GM12878 (cell line): ENCODE measurements at regions not wholly inside any gene's neighbourhood (a gene's known extent, or its start where the extent isn't known, plus 50 kb on each side); places are given as distances from the start of the nearest gene placed in this dataset.

ENCODE experiments used
- ATAC-seq: fragments of 200-7000 bp; cut with Tn5 transposase; 3 replicates; pipeline ENCODE4 v1.9.1; 2020; ENCODE audit warnings: mild to moderate bottlenecking, moderate library complexity
- BruUV-seq: library from RNA; stranded (reverse); fragments of 400-500 nt; replicated peaks from 2 replicates; lab custom pipeline; 2021; lab: Mats Ljungman, UMichigan
- CTCF ChIA-PET: fragments of 300-600 bp; sonication (Branson Sonifier 250); formaldehyde crosslinking; extraction: SDS; loops from one replicate; lab custom pipeline; 2021; ENCODE audit warnings: inconsistent platforms; lab: Yijun Ruan, JAX
- POLR2A ChIA-PET: fragments of 350-600 bp; formaldehyde crosslinking; extraction: SDS; loops from one replicate; lab custom pipeline; 2021; ENCODE audit warnings: inconsistent platforms; lab: Charles Lee
- RAD21 ChIA-PET: fragments of 300-600 bp; sonication (Branson Sonifier 250); formaldehyde crosslinking; loops from one replicate; lab custom pipeline; 2023; ENCODE audit warnings: antibody characterized with exemption; ENCODE audit not compliant: unreplicated experiment; lab: Charles Lee
- SMC1A ChIA-PET: fragments of 300-600 bp; sonication (Branson Sonifier 250); formaldehyde crosslinking; loops from one replicate; lab custom pipeline; 2023; ENCODE audit not compliant: unreplicated experiment, uncharacterized antibody; lab: Charles Lee
- DNase-seq: peaks from one replicate; pipeline ENCODE4 v3.0.0-alpha.2; 2011; ENCODE audit warnings: low read depth, low spot score
- FAIRE-seq: peaks from 3 replicates; lab custom pipeline; 2011; peaks lifted over from hg19 to GRCh38; lab: Jason Lieb, UNC
- H2AFZ ChIP-seq: 2 replicates; pipeline ENCODE4 v1.6.0; 2011; ENCODE audit warnings: low read depth, low read length, control low read depth; ENCODE audit not compliant: control insufficient read depth
- H3K27ac ChIP-seq: 2 replicates; pipeline ENCODE4 v1.5.1; 2011; ENCODE audit warnings: control low read depth; ENCODE audit not compliant: control insufficient read depth, insufficient read depth
- H3K27me3 ChIP-seq, 2 experiments: replicated peaks in 1 of 2; 2 replicates each; pipeline versions ENCODE4 v1.6.0 to v1.6.1; 2011; ENCODE audit warnings: low read length in 1 of 2; ENCODE audit not compliant: control insufficient read depth in 2 of 2, insufficient read depth in 2 of 2
- H3K36me3 ChIP-seq, 2 experiments: 2 replicates each; pipeline ENCODE4 v1.5.1; 2011; ENCODE audit warnings: low read length in 1 of 2; ENCODE audit not compliant: control insufficient read depth in 2 of 2, insufficient read depth in 2 of 2
- H3K4me1 ChIP-seq: 2 replicates; pipeline ENCODE4 v1.6.1; 2011; ENCODE audit warnings: mild to moderate bottlenecking, low read length, moderate library complexity, mixed read lengths; ENCODE audit not compliant: control insufficient read depth, insufficient read depth
- H3K4me2 ChIP-seq: 2 replicates; pipeline ENCODE4 v1.6.0; 2011; ENCODE audit warnings: control low read depth; ENCODE audit not compliant: control insufficient read depth, insufficient read depth
- H3K4me3 ChIP-seq: fragments of 200-600 bp; sonication (generic); 2 replicates; pipeline ENCODE4 v1.5.1; 2016
- H3K79me2 ChIP-seq: 2 replicates; pipeline ENCODE4 v1.6.0; 2011; ENCODE audit warnings: low read length; ENCODE audit not compliant: control insufficient read depth, insufficient read depth
- H3K9ac ChIP-seq: 2 replicates; pipeline ENCODE4 v1.8.0; 2011; ENCODE audit warnings: low read length, control low read depth, mixed read lengths; ENCODE audit not compliant: control insufficient read depth, insufficient read depth
- H3K9me3 ChIP-seq: replicated peaks from 3 replicates; pipeline ENCODE4 v1.5.1; 2011; ENCODE audit warnings: mild to moderate bottlenecking, low read length; ENCODE audit not compliant: control insufficient read depth, insufficient read depth
- H4K20me1 ChIP-seq: 2 replicates; pipeline ENCODE4 v1.6.0; 2011; ENCODE audit not compliant: control insufficient read depth, insufficient read depth
- ATF2 ChIP-seq: IDR thresholded peaks from 2 replicates; pipeline ENCODE4 v1.6.1; 2012; ENCODE audit warnings: low read length, inconsistent platforms
- ATF7 ChIP-seq: fragments of 450-650 bp; IDR thresholded peaks from 2 replicates; pipeline ENCODE4 v1.6.1; 2016; ENCODE audit warnings: low read depth, mild to moderate bottlenecking
- BCL3 ChIP-seq: IDR thresholded peaks from 2 replicates; pipeline ENCODE4 v1.6.1; 2011; ENCODE audit warnings: borderline replicate concordance, low read depth, mild to moderate bottlenecking, moderate library complexity, low read length; ENCODE audit not compliant: insufficient read depth, poor library complexity, severe bottlenecking
- LARP7 ChIP-seq: fragments of 450-650 bp; IDR thresholded peaks from 2 replicates; pipeline ENCODE4 v1.6.1; 2017; ENCODE audit warnings: mild to moderate bottlenecking
- MTA3 ChIP-seq: IDR thresholded peaks from 2 replicates; pipeline ENCODE4 v1.6.1; 2012; ENCODE audit warnings: low read length, inconsistent platforms, borderline replicate concordance
- PRDM15 ChIP-seq: fragments of 450-650 bp; formaldehyde crosslinking; IDR thresholded peaks from 2 replicates; pipeline ENCODE4 v1.4.0; 2020; ENCODE audit warnings: mild to moderate bottlenecking, moderate library complexity
- RELA ChIP-seq: fragments of 450-650 bp; IDR thresholded peaks from 2 replicates; pipeline ENCODE4 v1.8.0; 2014; ENCODE audit warnings: borderline replicate concordance; ENCODE audit not compliant: partially characterized antibody
- SKIL ChIP-seq: fragments of 450-650 bp; IDR thresholded peaks from 2 replicates; pipeline ENCODE4 v1.6.1; 2017; ENCODE audit warnings: mild to moderate bottlenecking, low read depth, inconsistent platforms; ENCODE audit not compliant: poor library complexity, severe bottlenecking
- SPI1 ChIP-seq: IDR thresholded peaks from 2 replicates; pipeline ENCODE4 v1.6.1; 2011; ENCODE audit warnings: low read depth, mild to moderate bottlenecking, low read length, moderate library complexity, borderline replicate concordance; ENCODE audit not compliant: insufficient read depth
- YY1 ChIP-seq: IDR thresholded peaks from 2 replicates; pipeline ENCODE4 v1.6.1; 2011; ENCODE audit warnings: low read depth, mild to moderate bottlenecking, low read length
- ZNF274 ChIP-seq: IDR thresholded peaks from one replicate; pipeline ENCODE4 v1.8.0; 2011; ENCODE audit not compliant: insufficient read length, insufficient read depth
- WGBS: methylation state at CpG from one replicate; pipeline ENCODE4 v1.1.6; 2016; ENCODE audit warnings: low lambda C conversion rate; ENCODE audit not compliant: insufficient replicate concordance, insufficient coverage; ENCODE audit errors: missing lambda C conversion rate; 5-methylcytosine and 5-hydroxymethylcytosine counted together
- in situ Hi-C: fragments of 300-500 bp; cut with MboI; formaldehyde crosslinking; loops from 9 replicates; pipeline ENCODE4 v1.14.3; 2018; ENCODE audit warnings: mixed read lengths
- intact Hi-C: fragments of 100-400 bp; cut with micrococcal nuclease; formaldehyde crosslinking; loops from one replicate; pipeline ENCODE4 v1.14.2; 2022; ENCODE audit not compliant: unreplicated experiment

GRCh38 chr22:48395201-48395600 lies 1432.5 kb downstream of the BRD1 start:
- no peak overlapping the region for H3K27ac ChIP-seq
- TF ChIP-seq SKIL = no peak
- TF ChIP-seq BCL3 = no peak
- no peak for TF ChIP-seq YY1
- TF ChIP-seq ATF7 = no peak
- no peak for TF ChIP-seq ATF2
- no peak for TF ChIP-seq SPI1
- TF ChIP-seq RELA = no peak
- TF ChIP-seq PRDM15 (CRISPR knock-in tag) = no peak
- TF ChIP-seq MTA3 = no peak
- no peak for TF ChIP-seq ZNF274
- TF ChIP-seq LARP7 = no peak
- H3K9me3 ChIP-seq = no peaks in the 10 kb centered on the region; the same call in 2 of the 3 replicates
- H2AFZ ChIP-seq = no peak overlapping the region
- H3K79me2 ChIP-seq = no peaks in the 10 kb centered on the region
- ChIA-PET RAD21 (no interaction called here), CTCF (no interaction called here), SMC1A (no interaction called here), POLR2A (no interaction called here)
- no peak overlapping the region for H3K4me2 ChIP-seq
- no peak for FAIRE-seq
- ATAC-seq = no peak
- H4K20me1 ChIP-seq = no peaks in the 10 kb centered on the region
- intact Hi-C loops (no loop called here), in situ Hi-C loops (no loop called here)
- H3K4me1 ChIP-seq = no peaks in the 10 kb centered on the region
- WGBS = 45% methylated on average over 13 of the region's 13 CpGs
- H3K36me3 ChIP-seq = no peaks in the 10 kb centered on the region
- no peak for DNase-seq
- H3K9ac ChIP-seq = no peak overlapping the region
- no peaks in the 10 kb centered on the region for H3K27me3 ChIP-seq
- no peak overlapping the region for H3K4me3 ChIP-seq
- no TSS peak for BruUV-seq
